GM10248 (cell line): ENCODE measurements at regions not wholly inside any gene's neighbourhood (a gene's known extent, or its start where the extent isn't known, plus 50 kb on each side); places are given as distances from the start of the nearest gene placed in this dataset.

ENCODE experiments used
- CTCF ChIA-PET: fragments of 300-600 bp; sonication (Branson Sonifier 250); formaldehyde crosslinking; extraction: SDS; loops from one replicate; lab custom pipeline; 2021; ENCODE audit warnings: antibody characterized with exemption; lab: Yijun Ruan, JAX
- POLR2A ChIA-PET: fragments of 350-650 bp; sonication (Branson Sonifier 250); formaldehyde crosslinking; extraction: SDS; loops from one replicate; lab custom pipeline; 2020; ENCODE audit warnings: antibody characterized with exemption; lab: Yijun Ruan, JAX
- DNase-seq: peaks from one replicate; pipeline ENCODE4 v3.0.0; 2012; ENCODE audit errors: extremely low spot score
- TF ChIP-seq, protein P1 (sequence below): IDR thresholded peaks from 2 replicates; pipeline ENCODE4 v1.5.1; 2012; ENCODE audit warnings: mild to moderate bottlenecking, low read depth; ENCODE audit errors: extremely low read depth, missing control alignments, control extremely low read depth

DNA sequence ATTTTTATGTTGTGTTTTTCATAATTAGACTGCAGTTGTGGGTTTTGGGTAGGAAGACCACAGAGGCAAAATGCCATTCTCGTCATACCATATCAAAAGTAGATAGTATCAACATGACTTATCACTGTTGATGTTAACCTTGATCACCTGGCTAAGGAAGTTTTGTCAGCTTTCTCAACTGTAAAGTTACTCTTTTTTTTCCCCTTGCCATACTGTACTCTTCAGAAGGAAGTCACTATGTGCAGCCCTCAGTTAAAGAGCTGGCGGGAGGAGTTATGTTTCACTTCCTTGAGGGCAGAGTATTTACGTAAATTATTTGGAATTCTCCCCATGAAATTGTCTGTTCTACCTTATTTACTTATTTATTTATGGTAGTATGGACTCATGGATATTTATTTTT is 78.7 kb downstream of the PRORP start:
- POLR2A ChIA-PET: interaction anchor here (0.6 kb wide), 1 partner anchor 204 kb away, joined by 3 read pairs; no protein-coding TSS in a partner anchor
- TF ChIP-seq, protein P1, sequence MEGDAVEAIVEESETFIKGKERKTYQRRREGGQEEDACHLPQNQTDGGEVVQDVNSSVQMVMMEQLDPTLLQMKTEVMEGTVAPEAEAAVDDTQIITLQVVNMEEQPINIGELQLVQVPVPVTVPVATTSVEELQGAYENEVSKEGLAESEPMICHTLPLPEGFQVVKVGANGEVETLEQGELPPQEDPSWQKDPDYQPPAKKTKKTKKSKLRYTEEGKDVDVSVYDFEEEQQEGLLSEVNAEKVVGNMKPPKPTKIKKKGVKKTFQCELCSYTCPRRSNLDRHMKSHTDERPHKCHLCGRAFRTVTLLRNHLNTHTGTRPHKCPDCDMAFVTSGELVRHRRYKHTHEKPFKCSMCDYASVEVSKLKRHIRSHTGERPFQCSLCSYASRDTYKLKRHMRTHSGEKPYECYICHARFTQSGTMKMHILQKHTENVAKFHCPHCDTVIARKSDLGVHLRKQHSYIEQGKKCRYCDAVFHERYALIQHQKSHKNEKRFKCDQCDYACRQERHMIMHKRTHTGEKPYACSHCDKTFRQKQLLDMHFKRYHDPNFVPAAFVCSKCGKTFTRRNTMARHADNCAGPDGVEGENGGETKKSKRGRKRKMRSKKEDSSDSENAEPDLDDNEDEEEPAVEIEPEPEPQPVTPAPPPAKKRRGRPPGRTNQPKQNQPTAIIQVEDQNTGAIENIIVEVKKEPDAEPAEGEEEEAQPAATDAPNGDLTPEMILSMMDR: no peak
- DNase-seq: no peak
- CTCF ChIA-PET: no interaction called here

DNA sequence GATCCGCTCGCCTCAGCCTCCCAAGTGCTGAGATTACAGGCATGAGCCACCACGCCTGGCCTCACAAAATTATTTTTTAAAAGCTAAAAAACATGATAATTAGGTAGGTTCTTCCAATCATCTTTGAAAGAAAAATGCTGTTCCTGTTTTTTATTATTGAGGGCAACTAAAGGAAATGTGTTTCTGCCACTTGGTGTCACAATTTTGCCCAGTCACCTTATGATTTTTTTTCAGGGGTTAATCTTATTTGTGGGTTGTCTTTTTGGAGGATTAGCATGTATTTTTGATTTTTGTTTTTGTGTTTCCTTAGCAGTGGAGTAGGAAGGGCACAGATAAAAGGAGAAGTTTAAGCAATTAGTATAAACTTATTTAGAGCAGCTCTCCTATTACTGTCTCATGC is 79.8 kb downstream of the PRORP start:
- DNase-seq: no peak
- ChIA-PET POLR2A (no interaction called here), CTCF (interaction anchor here (0.8 kb wide), 1 partner anchor 13 kb away, joined by 3 read pairs; no protein-coding TSS in a partner anchor)
- TF ChIP-seq, protein P1: no peak

DNA sequence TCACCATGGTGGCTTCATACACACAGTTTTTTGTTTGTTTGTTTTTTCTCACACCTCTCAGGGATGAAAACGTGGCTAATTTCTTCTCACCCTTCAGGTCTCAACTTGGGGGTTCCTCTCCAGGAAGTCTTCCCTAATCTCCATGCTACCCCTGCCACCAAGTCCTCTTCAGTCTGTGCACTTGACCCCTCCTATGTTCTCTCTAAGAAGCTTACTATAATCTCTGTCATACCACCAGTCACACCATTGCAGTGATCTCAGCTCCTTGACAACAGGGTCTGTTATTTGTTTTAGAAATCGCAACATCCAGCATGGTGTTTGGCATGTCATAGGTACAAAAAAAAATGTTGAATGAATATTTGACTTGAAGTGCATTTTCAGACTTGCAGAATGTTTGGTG is 83.4 kb downstream of the PRORP start:
- ChIA-PET POLR2A (no interaction called here), CTCF (interaction anchor here (0.9 kb wide), 1 partner anchor 8 kb away, joined by 3 read pairs; no protein-coding TSS in a partner anchor)
- TF ChIP-seq, protein P1: no peak
- DNase-seq: no peak

GRCh38 chr14:35211067-35211466 is 81.1 kb upstream of the PSMA6 start:
- CTCF ChIA-PET: no interaction called here
- POLR2A ChIA-PET: interaction anchor here (0.7 kb wide), 1 partner anchor 81 kb away, joined by 13 read pairs; no protein-coding TSS in a partner anchor

DNA sequence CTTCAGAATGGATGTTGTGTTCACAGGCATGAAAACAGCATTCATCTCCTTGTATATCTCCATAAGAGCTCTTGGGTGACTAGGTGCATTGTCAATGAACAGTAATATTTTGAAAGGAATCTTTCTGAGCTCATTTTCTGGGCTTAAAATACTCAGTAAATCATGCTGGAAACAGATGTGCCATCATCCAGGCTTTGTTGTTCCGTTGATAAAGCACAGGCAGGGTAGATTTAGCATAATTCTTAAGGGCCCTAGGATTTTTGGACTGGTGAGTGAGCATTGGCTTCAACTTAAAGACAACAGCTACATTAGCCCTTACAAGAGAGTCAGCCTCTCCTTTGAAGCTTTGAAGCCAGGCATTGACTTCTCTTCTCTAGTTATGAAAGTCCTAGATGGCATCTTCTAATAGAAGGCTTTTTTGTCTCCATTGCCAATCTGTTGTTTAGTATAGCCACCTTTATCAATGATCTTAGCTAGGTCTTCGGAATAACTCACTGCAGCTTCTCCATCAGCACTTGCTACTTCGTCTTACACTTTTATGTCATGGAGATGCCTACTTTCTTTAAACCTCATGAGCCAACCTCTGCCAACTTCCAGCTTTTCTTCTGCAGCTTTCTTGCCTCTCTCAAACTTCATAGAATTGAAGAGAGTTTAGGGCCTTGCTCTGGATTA is 79.6 kb upstream of the PSMA6 start:
- POLR2A ChIA-PET: interaction anchor here (0.5 kb wide), 1 partner anchor 84 kb away, joined by 5 read pairs; no protein-coding TSS in a partner anchor

More at GRCh38 chr14:35211067-35211466, 81.1 kb upstream of the PSMA6 start:
- no peak for DNase-seq
- TF ChIP-seq, protein P1: no peak

GRCh38 chr14:35213143-35213788 is 78.9 kb upstream of the PSMA6 start:
- ChIA-PET CTCF (interaction anchor here (1.2 to 4.6 kb wide), 3 partner anchors 13 to 209 kb away, joined by 3 to 39 read pairs (median 6); no protein-coding TSS in a partner anchor), POLR2A (interaction anchor here (0.5 kb wide), 1 partner anchor 83 kb away, joined by 5 read pairs; no protein-coding TSS in a partner anchor)
- no peak for DNase-seq
- TF ChIP-seq, protein P1: no peak

More for the DNA sequence above, 79.6 kb upstream of the PSMA6 start:
- CTCF ChIA-PET: interaction anchor here (0.8 to 4.6 kb wide), 4 partner anchors 13 to 209 kb away, joined by 3 to 39 read pairs (median 4); no protein-coding TSS in a partner anchor
- no peak for DNase-seq
- TF ChIP-seq, protein P1: no peak
